ENCODE measurements at regions not wholly inside any gene's neighbourhood (a gene's known extent, or its start where the extent isn't known, plus 50 kb on each side); places are given as distances from the start of the nearest gene placed in this dataset.

DNA sequence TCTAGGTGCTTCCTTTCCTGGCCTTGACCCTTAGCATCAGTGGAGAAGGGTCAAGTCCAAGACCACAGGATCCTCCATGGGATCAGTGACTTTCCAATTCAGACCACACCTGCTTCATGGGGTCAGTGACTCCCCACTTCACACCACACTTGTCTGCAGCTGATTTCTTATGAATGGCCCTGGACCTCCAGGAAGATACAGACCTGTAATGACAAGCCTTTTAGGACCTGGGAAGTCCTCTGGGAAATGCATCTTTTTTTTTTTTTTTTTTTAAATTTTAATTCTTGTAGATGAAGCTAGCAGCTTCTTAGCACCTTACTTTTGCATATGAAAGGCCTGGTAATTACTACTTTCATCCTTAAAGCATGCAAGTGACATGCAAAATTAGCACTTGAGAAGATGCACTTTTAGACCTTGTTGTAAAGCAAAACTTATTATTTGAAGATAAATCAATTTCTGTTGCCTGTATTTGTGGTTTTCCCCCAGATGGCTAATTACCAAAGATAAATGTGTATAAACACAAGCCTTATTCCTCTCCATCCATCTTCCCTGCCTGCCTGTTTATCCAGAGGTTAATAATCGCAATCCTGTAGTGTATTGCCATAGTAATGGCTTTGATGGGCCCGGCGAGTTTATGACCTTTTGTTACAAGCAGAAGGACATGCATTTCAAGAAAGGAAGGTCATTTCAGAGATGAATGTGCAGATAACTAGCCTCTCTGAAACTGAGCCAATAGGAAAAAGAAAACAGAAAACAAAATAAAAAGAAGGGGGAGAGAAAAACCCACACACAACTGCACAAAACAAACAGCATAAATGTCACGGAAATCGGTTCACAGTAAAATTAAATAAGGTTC, 1018.7 kb downstream of the TYW1 start:
- Mint-ChIP-seq H3K9me3 (no peaks in the 10 kb centered on the region), H3K27ac (no peak overlapping the region), H3K4me1 (ENCODE audit: unreplicated experiment) (peaks cover 12% of the 10 kb centered on the region), H3K36me3 (no peaks in the 10 kb centered on the region), H3K27me3 (peaks cover 4% of the 10 kb centered on the region), H3K4me3 (no peak overlapping the region)
- no peak for TF ChIP-seq CTCF (conservative IDR thresholded peaks at IDR 0.05)
- DNase-seq (ENCODE audit: extremely low spot score, unreplicated experiment) = no peak

DNA sequence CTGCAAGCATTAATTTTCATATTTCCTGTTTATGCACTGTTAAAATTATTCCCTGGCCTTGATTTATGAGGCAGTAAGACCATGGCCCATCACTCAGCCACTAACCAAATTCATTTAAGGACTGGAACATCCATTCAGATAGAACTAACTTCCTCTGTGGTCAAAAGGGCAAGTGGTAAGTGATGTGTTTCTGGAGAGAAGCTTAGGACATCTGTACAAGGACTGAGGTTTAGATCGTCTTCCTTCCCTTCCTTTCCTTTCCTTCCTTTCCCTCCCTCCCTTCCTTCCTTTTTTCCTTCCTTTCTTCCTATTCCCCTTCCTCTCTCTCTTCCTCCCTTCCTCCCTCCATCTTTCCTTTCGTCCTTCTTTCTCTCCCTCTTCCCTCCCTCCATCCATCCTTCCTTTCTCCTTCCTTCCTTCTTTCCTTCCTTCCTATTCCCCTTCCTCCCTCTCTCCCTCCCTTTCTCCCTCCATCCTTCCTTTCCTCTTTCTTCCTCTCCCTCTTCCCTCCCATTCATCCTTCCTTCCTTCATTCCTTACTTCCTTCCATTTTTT, 1019.4 kb downstream of the TYW1 start:
- Mint-ChIP-seq H3K36me3 (no peaks in the 10 kb centered on the region), H3K9me3 (no peaks in the 10 kb centered on the region), H3K4me1 (ENCODE audit: unreplicated experiment) (peaks cover 12% of the 10 kb centered on the region), H3K27me3 (peaks cover 4% of the 10 kb centered on the region), H3K4me3 (no peak overlapping the region), H3K27ac (no peak overlapping the region)
- no peak for DNase-seq (ENCODE audit: extremely low spot score, unreplicated experiment)
- no peak for TF ChIP-seq CTCF (conservative IDR thresholded peaks at IDR 0.05)

GRCh38 chr7:68020102-68020501, 1023.5 kb downstream of the TYW1 start:
- Mint-ChIP-seq H3K9me3 (no peaks in the 10 kb centered on the region), H3K36me3 (no peaks in the 10 kb centered on the region), H3K27ac (no peak overlapping the region), H3K4me3 (no peak overlapping the region), H3K4me1 (ENCODE audit: unreplicated experiment) (peaks cover 12% of the 10 kb centered on the region), H3K27me3 (no peaks in the 10 kb centered on the region)
- no peak for TF ChIP-seq CTCF (conservative IDR thresholded peaks at IDR 0.05)
- DNase-seq (ENCODE audit: extremely low spot score, unreplicated experiment) = no peak

GRCh38 chr7:68025369-68025768, 1028.7 kb downstream of the TYW1 start:
- Mint-ChIP-seq H3K4me3 (no peak overlapping the region), H3K36me3 (no peaks in the 10 kb centered on the region), H3K4me1 (ENCODE audit: unreplicated experiment) (no peaks in the 10 kb centered on the region), H3K27me3 (peaks cover 9% of the 10 kb centered on the region), H3K9me3 (no peaks in the 10 kb centered on the region), H3K27ac (no peak overlapping the region)
- DNase-seq (ENCODE audit: extremely low spot score, unreplicated experiment) = no peak
- no peak for TF ChIP-seq CTCF (conservative IDR thresholded peaks at IDR 0.05)

DNA sequence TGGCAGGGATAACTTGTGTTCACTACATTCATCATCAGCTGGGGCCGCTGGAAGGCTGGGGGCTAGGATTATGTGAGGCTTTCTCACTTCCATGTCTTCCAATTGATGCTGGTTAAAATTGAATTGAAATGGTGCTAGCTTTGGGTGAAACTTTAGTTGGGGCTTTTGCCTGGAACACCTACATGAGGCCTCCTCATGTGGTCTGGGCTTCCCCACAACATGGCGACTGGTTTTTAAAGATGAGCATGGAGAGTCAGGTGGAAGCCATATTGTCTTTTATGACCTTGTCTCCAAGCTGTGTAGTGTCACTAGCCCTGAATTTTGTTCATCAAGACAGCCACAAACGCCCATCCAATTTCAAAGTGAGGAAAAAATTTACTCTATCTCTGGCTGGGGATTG, 1033.9 kb downstream of the TYW1 start:
- Mint-ChIP-seq H3K36me3 (no peaks in the 10 kb centered on the region), H3K27ac (no peak overlapping the region), H3K27me3 (peaks cover 13% of the 10 kb centered on the region), H3K4me1 (ENCODE audit: unreplicated experiment) (no peaks in the 10 kb centered on the region), H3K4me3 (no peak overlapping the region), H3K9me3 (no peaks in the 10 kb centered on the region)
- TF ChIP-seq CTCF (conservative IDR thresholded peaks at IDR 0.05) = no peak
- DNase-seq (ENCODE audit: extremely low spot score, unreplicated experiment) = no peak

Measured in type B pancreatic cell (in vitro differentiated cells).